Tibial nerve (tissue), 4 donors: ENCODE measurements at regions not wholly inside any gene's neighbourhood (a gene's known extent, or its start where the extent isn't known, plus 50 kb on each side); places are given as distances from the start of the nearest gene placed in this dataset.

Source experiments
- DNase-seq, 2 donors: peaks; one replicate each; pipeline ENCODE4 v3.0.0-alpha.2; 2019; ENCODE audit warnings: low spot score in 2 of 2
- H3K27ac ChIP-seq, 4 donors: fragments of 200-600 bp; sonication (generic) in 3 of 4; one replicate each; pipeline ENCODE4 v1.5.1; 2017 to 2019; ENCODE audit warnings: mild to moderate bottlenecking in 1 of 4
- H3K27me3 ChIP-seq, 2 donors: fragments of 200-600 bp; sonication (generic) in 1 of 2; one replicate each; pipeline versions ENCODE4 v1.5.1 to v1.6.0; 2017 to 2019
- H3K36me3 ChIP-seq, 3 donors: fragments of 200-600 bp; sonication (generic); one replicate each; pipeline ENCODE4 v1.5.1; 2018 to 2019
- H3K4me1 ChIP-seq, 4 donors: fragments of 200-600 bp; sonication (generic) in 3 of 4; one replicate each; pipeline ENCODE4 v1.5.1; 2017 to 2019
- H3K4me3 ChIP-seq, 4 donors: fragments of 200-600 bp; sonication (generic) in 3 of 4; one replicate each; pipeline ENCODE4 v1.5.1; 2017 to 2019; ENCODE audit warnings: mild to moderate bottlenecking in 1 of 4, moderate library complexity in 1 of 4
- H3K9me3 ChIP-seq, 4 donors: fragments of 200-600 bp; sonication (generic) in 3 of 4; one replicate each; pipeline ENCODE4 v1.5.1; 2017 to 2019
- EP300 ChIP-seq, 2 donors: sonication (generic); formaldehyde crosslinking; IDR thresholded peaks; one replicate each; pipeline ENCODE4 v1.6.1; 2017; ENCODE audit warnings: antibody characterized with exemption in 2 of 2, mild to moderate bottlenecking in 1 of 2
- POLR2A ChIP-seq, 2 donors: fragments of 450-650 bp; IDR thresholded peaks; one replicate each; pipeline ENCODE4 v1.6.1; 2017; ENCODE audit warnings: antibody characterized with exemption in 2 of 2, mild to moderate bottlenecking in 2 of 2, moderate library complexity in 2 of 2
- WGBS, 2 donors: methylation state at CpG; one replicate each; pipeline ENCODE4 v1.1.5; 2018; 5-methylcytosine and 5-hydroxymethylcytosine counted together
- TF ChIP-seq, protein P1 (sequence below), 5 experiments: fragments of 200-600 bp in 3 of 5; fragments of 450-650 bp in 2 of 5; sonication (generic) in 3 of 5; IDR thresholded peaks; one replicate each; pipeline ENCODE4 v1.5.1; 2016 to 2019; ENCODE audit warnings: antibody characterized with exemption in 5 of 5, mild to moderate bottlenecking in 3 of 5, moderate library complexity in 2 of 5

DNA sequence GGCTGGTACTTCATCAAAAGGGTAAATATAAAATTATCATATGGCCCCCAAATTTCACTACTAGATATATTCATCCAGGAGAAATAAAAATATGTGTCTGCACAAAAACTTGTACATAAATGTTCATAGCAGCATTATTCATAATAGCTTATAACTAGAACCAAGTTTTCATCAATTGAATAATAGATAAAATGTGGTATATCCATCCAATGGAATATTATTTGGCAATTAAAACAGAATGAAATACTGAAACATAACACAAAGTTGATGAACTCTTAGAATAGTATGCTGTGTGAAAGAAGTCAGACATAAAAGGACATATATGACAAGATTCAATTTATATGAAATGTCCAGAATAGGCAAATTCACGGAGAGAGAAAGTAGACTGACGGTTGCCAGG is 389.3 kb upstream of the ADAMTS9 start:
- DNase-seq, result no peak
- no peaks in the 10 kb centered on the region for H3K36me3 ChIP-seq
- H3K9me3 ChIP-seq, result peaks cover 0 to 3% (median 0%) of the 10 kb centered on the region in 4 donors
- no peak overlapping the region for H3K27ac ChIP-seq
- TF ChIP-seq EP300 (IDR thresholded peaks at IDR 0.05) (no peak), POLR2A (IDR thresholded peaks at IDR 0.05) (no peak)
- TF ChIP-seq, protein P1, sequence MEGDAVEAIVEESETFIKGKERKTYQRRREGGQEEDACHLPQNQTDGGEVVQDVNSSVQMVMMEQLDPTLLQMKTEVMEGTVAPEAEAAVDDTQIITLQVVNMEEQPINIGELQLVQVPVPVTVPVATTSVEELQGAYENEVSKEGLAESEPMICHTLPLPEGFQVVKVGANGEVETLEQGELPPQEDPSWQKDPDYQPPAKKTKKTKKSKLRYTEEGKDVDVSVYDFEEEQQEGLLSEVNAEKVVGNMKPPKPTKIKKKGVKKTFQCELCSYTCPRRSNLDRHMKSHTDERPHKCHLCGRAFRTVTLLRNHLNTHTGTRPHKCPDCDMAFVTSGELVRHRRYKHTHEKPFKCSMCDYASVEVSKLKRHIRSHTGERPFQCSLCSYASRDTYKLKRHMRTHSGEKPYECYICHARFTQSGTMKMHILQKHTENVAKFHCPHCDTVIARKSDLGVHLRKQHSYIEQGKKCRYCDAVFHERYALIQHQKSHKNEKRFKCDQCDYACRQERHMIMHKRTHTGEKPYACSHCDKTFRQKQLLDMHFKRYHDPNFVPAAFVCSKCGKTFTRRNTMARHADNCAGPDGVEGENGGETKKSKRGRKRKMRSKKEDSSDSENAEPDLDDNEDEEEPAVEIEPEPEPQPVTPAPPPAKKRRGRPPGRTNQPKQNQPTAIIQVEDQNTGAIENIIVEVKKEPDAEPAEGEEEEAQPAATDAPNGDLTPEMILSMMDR (IDR thresholded peaks at IDR 0.05), result no peak
- WGBS, 2 donors, result 69 to 97% methylated on average over 2 of the region's 2 CpGs
- H3K4me3 ChIP-seq, result no peak overlapping the region
- no peaks in the 10 kb centered on the region for H3K4me1 ChIP-seq
- H3K27me3 ChIP-seq, result no peaks in the 10 kb centered on the region

GRCh38 chr3:65070968-65071367 is 383.2 kb upstream of the ADAMTS9 start:
- TF ChIP-seq POLR2A (IDR thresholded peaks at IDR 0.05), result no peak
- TF ChIP-seq, protein P1 (IDR thresholded peaks at IDR 0.05), result no peak
- TF ChIP-seq EP300 (IDR thresholded peaks at IDR 0.05), result no peak
- no peak overlapping the region for H3K27ac ChIP-seq
- peaks cover 0 to 1% (median 0%) of the 10 kb centered on the region in 4 donors for H3K9me3 ChIP-seq
- peaks cover 0 to 6% (median 0%) of the 10 kb centered on the region in 4 donors for H3K4me1 ChIP-seq
- 30 to 36% methylated on average over 3 of the region's 3 CpGs for WGBS, 2 donors
- no peaks in the 10 kb centered on the region for H3K27me3 ChIP-seq
- no peaks in the 10 kb centered on the region for H3K36me3 ChIP-seq
- DNase-seq, result no peak
- no peak overlapping the region for H3K4me3 ChIP-seq

DNA sequence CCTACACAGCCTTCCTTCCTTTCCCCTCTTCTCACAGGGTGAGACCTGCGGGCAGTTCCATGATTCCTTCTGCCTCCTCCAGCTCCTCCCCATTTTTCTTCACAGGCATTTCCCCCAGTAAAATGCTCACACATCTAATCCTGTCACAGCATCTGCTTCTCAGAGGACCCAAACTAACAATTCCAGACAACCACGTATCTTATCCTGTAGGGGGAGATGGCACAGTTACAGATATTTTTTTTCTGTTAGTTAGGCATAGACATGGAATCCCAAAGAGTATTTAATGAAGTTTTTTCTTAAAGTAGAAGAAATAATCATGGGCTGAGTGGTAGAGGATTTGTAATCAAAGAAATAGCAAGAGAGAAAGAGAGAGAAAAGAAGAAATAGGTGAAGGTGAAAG is 373.1 kb upstream of the ADAMTS9 start:
- Histone ChIP-seq H3K36me3 (no peaks in the 10 kb centered on the region), H3K9me3 (peaks cover 0 to 10% (median 0%) of the 10 kb centered on the region in 4 donors), H3K4me3 (no peak overlapping the region), H3K27me3 (no peaks in the 10 kb centered on the region), H3K4me1 (no peaks in the 10 kb centered on the region), H3K27ac (no peak overlapping the region)
- TF ChIP-seq, protein P1 (IDR thresholded peaks at IDR 0.05), result no peak
- no peak for TF ChIP-seq POLR2A (IDR thresholded peaks at IDR 0.05)
- TF ChIP-seq EP300 (IDR thresholded peaks at IDR 0.05), result no peak
- DNase-seq, result no peak
- 79 to 80% methylated on average over 2 of the region's 2 CpGs for WGBS, 2 donors

GRCh38 chr3:65052101-65052500 is 364.3 kb upstream of the ADAMTS9 start:
- Histone ChIP-seq H3K27ac (no peak overlapping the region), H3K4me1 (no peaks in the 10 kb centered on the region), H3K36me3 (peaks cover 0 to 6% (median 0%) of the 10 kb centered on the region in 3 donors), H3K4me3 (no peak overlapping the region), H3K9me3 (peaks cover 0 to 15% (median 0%) of the 10 kb centered on the region in 4 donors), H3K27me3 (no peaks in the 10 kb centered on the region)
- TF ChIP-seq EP300 (IDR thresholded peaks at IDR 0.05) (no peak), POLR2A (IDR thresholded peaks at IDR 0.05) (no peak)
- TF ChIP-seq, protein P1 (IDR thresholded peaks at IDR 0.05), result no peak
- 31 to 33% methylated on average over 1 of the region's 1 CpG for WGBS, 2 donors
- no peak for DNase-seq

DNA sequence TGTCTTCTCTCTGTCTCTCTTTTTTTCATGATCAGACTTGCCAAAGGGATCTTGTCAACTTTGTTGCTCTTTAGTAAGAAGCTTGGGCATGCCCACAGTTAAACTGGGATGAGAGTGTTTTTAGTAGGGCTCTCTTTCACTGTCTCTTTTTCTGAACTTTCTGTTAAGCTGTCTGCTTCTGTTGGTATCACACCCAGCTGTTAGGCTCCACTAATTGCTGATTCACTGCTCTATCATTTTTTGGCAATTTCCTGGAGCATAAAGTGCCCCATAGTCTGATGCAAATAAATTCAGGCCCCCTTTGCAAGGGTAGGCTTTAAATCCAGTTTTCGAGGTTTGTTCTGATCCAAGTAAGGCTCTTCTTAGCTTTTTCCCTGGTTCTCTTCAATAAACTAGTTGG is 360.4 kb upstream of the ADAMTS9 start:
- H3K4me1 ChIP-seq, result no peaks in the 10 kb centered on the region
- H3K36me3 ChIP-seq, result peaks cover 0 to 11% (median 0%) of the 10 kb centered on the region in 3 donors
- no peak for DNase-seq
- H3K9me3 ChIP-seq, result peaks cover 0 to 27% (median 2%) of the 10 kb centered on the region in 4 donors
- no peaks in the 10 kb centered on the region for H3K27me3 ChIP-seq
- no peak overlapping the region for H3K4me3 ChIP-seq
- 92 to 100% methylated on average over 1 of the region's 1 CpG for WGBS, 2 donors
- TF ChIP-seq, protein P1 (IDR thresholded peaks at IDR 0.05), result no peak
- TF ChIP-seq POLR2A (IDR thresholded peaks at IDR 0.05), result no peak
- no peak for TF ChIP-seq EP300 (IDR thresholded peaks at IDR 0.05)
- H3K27ac ChIP-seq, result no peak overlapping the region
